HEK293T (cell line): ENCODE measurements at regions not wholly inside any gene's neighbourhood (a gene's known extent, or its start where the extent isn't known, plus 50 kb on each side); places are given as distances from the start of the nearest gene placed in this dataset.

Experiments
- CTCF ChIA-PET: fragments of 350-600 bp; formaldehyde crosslinking; extraction: SDS; loops from one replicate; lab custom pipeline; 2021; ENCODE audit warnings: antibody characterized with exemption, inconsistent platforms; lab: Yijun Ruan, JAX
- POLR2A ChIA-PET: fragments of 350-600 bp; formaldehyde crosslinking; extraction: SDS; loops from one replicate; lab custom pipeline; 2020; ENCODE audit warnings: antibody characterized with exemption, inconsistent platforms; lab: Yijun Ruan, JAX
- DNase-seq: peaks from one replicate; pipeline ENCODE4 v3.0.0; 2012; ENCODE audit warnings: mixed read lengths; ENCODE audit errors: extremely low spot score
- ARNT ChIP-seq: fragments of 450-650 bp; IDR thresholded peaks from 2 replicates; pipeline ENCODE4 v1.6.1; 2017; ENCODE audit warnings: mild to moderate bottlenecking
- BHLHE40 ChIP-seq: fragments of 450-650 bp; IDR thresholded peaks from 2 replicates; pipeline ENCODE4 v1.6.1; 2016; ENCODE audit warnings: mild to moderate bottlenecking, moderate library complexity, borderline replicate concordance
- CTBP1 ChIP-seq: fragments of 450-650 bp; IDR thresholded peaks from 2 replicates; pipeline ENCODE4 v1.6.1; 2016; ENCODE audit warnings: borderline replicate concordance
- ELF4 ChIP-seq: fragments of 450-650 bp; IDR thresholded peaks from 2 replicates; pipeline ENCODE4 v1.6.1; 2017; ENCODE audit warnings: antibody characterized with exemption
- FOXA1 ChIP-seq: fragments of 450-650 bp; IDR thresholded peaks from 2 replicates; pipeline ENCODE4 v1.6.1; 2016; ENCODE audit warnings: mild to moderate bottlenecking
- FOXK2 ChIP-seq: fragments of 450-650 bp; IDR thresholded peaks from 2 replicates; pipeline ENCODE4 v1.6.1; 2016; ENCODE audit warnings: mild to moderate bottlenecking
- FOXM1 ChIP-seq: fragments of 450-650 bp; IDR thresholded peaks from 2 replicates; pipeline ENCODE4 v1.6.1; 2017; ENCODE audit warnings: mild to moderate bottlenecking, borderline replicate concordance
- HDGF ChIP-seq: fragments of 450-650 bp; IDR thresholded peaks from 2 replicates; pipeline ENCODE4 v1.6.1; 2017; ENCODE audit warnings: antibody characterized with exemption, borderline replicate concordance
- L3MBTL2 ChIP-seq: fragments of 450-650 bp; conservative IDR thresholded peaks from 2 replicates; pipeline ENCODE4 v1.6.1; 2016; ENCODE audit warnings: mild to moderate bottlenecking
- LEF1 ChIP-seq: fragments of 450-650 bp; IDR thresholded peaks from 2 replicates; pipeline ENCODE4 v1.6.1; 2017; ENCODE audit warnings: mild to moderate bottlenecking, borderline replicate concordance
- NFRKB ChIP-seq: fragments of 450-650 bp; IDR thresholded peaks from 2 replicates; pipeline ENCODE4 v1.6.1; 2016; ENCODE audit warnings: mild to moderate bottlenecking, moderate library complexity
- PKNOX1 ChIP-seq: fragments of 450-650 bp; IDR thresholded peaks from 2 replicates; pipeline ENCODE4 v1.6.1; 2016
- SP1 ChIP-seq: fragments of 450-650 bp; IDR thresholded peaks from 2 replicates; pipeline ENCODE4 v1.6.1; 2017
- SUZ12 ChIP-seq: fragments of 450-650 bp; IDR thresholded peaks from 2 replicates; pipeline ENCODE4 v1.6.1; 2016; ENCODE audit warnings: mild to moderate bottlenecking
- TARDBP ChIP-seq: fragments of 450-650 bp; IDR thresholded peaks from 2 replicates; pipeline ENCODE4 v1.6.1; 2016
- ZNF384 ChIP-seq: fragments of 450-650 bp; IDR thresholded peaks from 2 replicates; pipeline ENCODE4 v1.6.1; 2016

- peak; percentile 76 for DNase-seq
- ChIA-PET CTCF (interaction anchor here (0.6 to 0.7 kb wide), 2 partner anchors 468 to 528 kb away, joined by 4 to 6 read pairs; no protein-coding TSS in a partner anchor), POLR2A (interaction anchor here (1.0 kb wide), 1 partner anchor 346 kb away, joined by 3 read pairs; no protein-coding TSS in a partner anchor)
- TF ChIP-seq FOXA1 (no peak), SUZ12 (no peak), ZNF384 (no peak), TARDBP (no peak), FOXM1 (no peak), L3MBTL2 (no peak), CTBP1 (no peak), BHLHE40 (no peak), SP1 (no peak), PKNOX1 (no peak), HDGF (no peak), LEF1 (no peak), ARNT (no peak), NFRKB (no peak), FOXK2 (no peak), ELF4 (no peak)
These were observed 195.4 kb downstream of the OPA1 start for GRCh38 chr3:193788189-193788991.

- ChIA-PET CTCF (no interaction called here), POLR2A (interaction anchor here (1.0 kb wide), 1 partner anchor 345 kb away, joined by 3 read pairs; no protein-coding TSS in a partner anchor)
- DNase-seq = no peak
- no peak for TF ChIP-seq CTBP1
- no peak for TF ChIP-seq L3MBTL2
- no peak for TF ChIP-seq ZNF384
- TF ChIP-seq NFRKB = no peak
- TF ChIP-seq SP1 = no peak
- TF ChIP-seq TARDBP = no peak
- no peak for TF ChIP-seq ARNT
- no peak for TF ChIP-seq SUZ12
- TF ChIP-seq FOXK2 = no peak
- TF ChIP-seq BHLHE40 = no peak
These were observed 196.4 kb downstream of the OPA1 start for GRCh38 chr3:193789455-193789854.

- ChIA-PET POLR2A (interaction anchor here (1.0 kb wide), 1 partner anchor 346 kb away, joined by 3 read pairs; no protein-coding TSS in a partner anchor), CTCF (no interaction called here)
- DNase-seq = no peak
- TF ChIP-seq BHLHE40 (no peak), LEF1 (no peak), NFRKB (no peak), FOXK2 (no peak), L3MBTL2 (no peak), SUZ12 (no peak), PKNOX1 (no peak), FOXM1 (no peak), ELF4 (no peak), TARDBP (no peak), ZNF384 (no peak), HDGF (no peak), SP1 (no peak), CTBP1 (no peak), FOXA1 (no peak), ARNT (no peak)
These were observed 197.3 kb downstream of the OPA1 start for GRCh38 chr3:193790086-193790990.

GRCh38 chr3:193791041-193792032 is 198.3 kb downstream of the OPA1 start:
- no peak for DNase-seq
- TF ChIP-seq LEF1 (no peak), NFRKB (no peak), L3MBTL2 (no peak), ELF4 (no peak), BHLHE40 (no peak), CTBP1 (no peak), ARNT (no peak), SUZ12 (no peak), ZNF384 (no peak), FOXM1 (no peak), SP1 (no peak), FOXK2 (no peak), FOXA1 (no peak), PKNOX1 (no peak), HDGF (no peak)
- CTCF ChIA-PET = interaction anchor here (0.7 kb wide), 1 partner anchor 780 kb away, joined by 3 read pairs; no protein-coding TSS in a partner anchor
- POLR2A ChIA-PET = no interaction called here

GRCh38 chr3:193793123-193793522 is 200.1 kb downstream of the OPA1 start:
- no peak for TF ChIP-seq SP1
- TF ChIP-seq FOXM1 = no peak
- TF ChIP-seq FOXA1 = no peak
- no peak for TF ChIP-seq L3MBTL2
- TF ChIP-seq PKNOX1 = no peak
- TF ChIP-seq ZNF384 = no peak
- no peak for TF ChIP-seq ARNT
- no peak for TF ChIP-seq NFRKB
- ChIA-PET CTCF (no interaction called here), POLR2A (interaction anchor here (1.3 kb wide), 1 partner anchor 344 kb away, joined by 3 read pairs; no protein-coding TSS in a partner anchor)
- DNase-seq = no peak
